ENCODE measurements at regions not wholly inside any gene's neighbourhood (a gene's known extent, or its start where the extent isn't known, plus 50 kb on each side); places are given as distances from the start of the nearest gene placed in this dataset.

DNA sequence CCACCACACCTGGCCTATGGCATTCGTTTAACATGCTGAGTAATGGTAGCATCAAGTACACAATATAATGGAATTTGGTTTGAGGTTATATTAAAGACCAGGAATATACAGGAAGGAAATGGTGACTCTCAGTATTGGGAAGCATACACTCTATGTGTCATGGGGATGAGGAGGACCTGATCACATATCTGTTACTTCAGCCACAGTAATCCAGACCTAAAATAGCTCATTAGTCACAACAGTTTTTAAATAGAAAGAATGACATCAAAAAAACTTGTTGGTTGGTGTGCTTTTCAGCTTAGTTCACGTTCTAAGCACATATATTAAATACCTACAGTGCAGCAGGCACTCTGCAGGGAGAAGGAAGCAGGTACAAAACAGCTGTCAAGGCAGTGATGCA lies 52.5 kb upstream of the ATP2C1 start:
- no peak overlapping the region for H3K4me3 ChIP-seq (ENCODE audit: low read length)
- TF ChIP-seq, protein P1, sequence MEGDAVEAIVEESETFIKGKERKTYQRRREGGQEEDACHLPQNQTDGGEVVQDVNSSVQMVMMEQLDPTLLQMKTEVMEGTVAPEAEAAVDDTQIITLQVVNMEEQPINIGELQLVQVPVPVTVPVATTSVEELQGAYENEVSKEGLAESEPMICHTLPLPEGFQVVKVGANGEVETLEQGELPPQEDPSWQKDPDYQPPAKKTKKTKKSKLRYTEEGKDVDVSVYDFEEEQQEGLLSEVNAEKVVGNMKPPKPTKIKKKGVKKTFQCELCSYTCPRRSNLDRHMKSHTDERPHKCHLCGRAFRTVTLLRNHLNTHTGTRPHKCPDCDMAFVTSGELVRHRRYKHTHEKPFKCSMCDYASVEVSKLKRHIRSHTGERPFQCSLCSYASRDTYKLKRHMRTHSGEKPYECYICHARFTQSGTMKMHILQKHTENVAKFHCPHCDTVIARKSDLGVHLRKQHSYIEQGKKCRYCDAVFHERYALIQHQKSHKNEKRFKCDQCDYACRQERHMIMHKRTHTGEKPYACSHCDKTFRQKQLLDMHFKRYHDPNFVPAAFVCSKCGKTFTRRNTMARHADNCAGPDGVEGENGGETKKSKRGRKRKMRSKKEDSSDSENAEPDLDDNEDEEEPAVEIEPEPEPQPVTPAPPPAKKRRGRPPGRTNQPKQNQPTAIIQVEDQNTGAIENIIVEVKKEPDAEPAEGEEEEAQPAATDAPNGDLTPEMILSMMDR (conservative IDR thresholded peaks at IDR 0.05; ENCODE audit: low read length), result no peak
- DNase-seq (ENCODE audit: low read depth), result no peak

DNA sequence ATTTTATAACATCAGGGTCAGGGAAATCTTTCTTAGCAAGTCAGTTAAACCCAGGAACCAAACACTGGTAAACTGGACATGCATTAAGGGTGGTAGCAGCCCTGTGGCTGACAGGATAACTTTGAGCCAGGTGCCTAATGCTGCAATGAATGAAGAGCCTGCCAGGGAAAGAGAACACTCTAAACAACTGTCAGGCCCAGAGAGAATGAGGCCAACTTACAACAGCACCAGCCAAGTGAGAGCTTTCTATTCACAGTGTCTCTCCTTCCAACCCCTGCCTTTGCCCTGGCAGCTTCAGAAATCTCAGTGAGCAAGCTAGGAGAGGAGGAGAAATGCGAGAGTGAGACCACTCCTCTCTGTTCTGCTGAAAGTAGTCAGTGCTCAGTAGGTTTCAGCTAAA lies 50.4 kb upstream of the ATP2C1 start:
- TF ChIP-seq, protein P1 (conservative IDR thresholded peaks at IDR 0.05; ENCODE audit: low read length), result no peak
- DNase-seq (ENCODE audit: low read depth), result no peak
- no peak overlapping the region for H3K4me3 ChIP-seq (ENCODE audit: low read length)

All from AG10803 (cell line).